Activated CD4-positive, alpha-beta T cell treated with anti-CD3 and anti-CD28 coated beads, Interleukin-2, amount 50 U/mL, for 24 hours (primary cell): ENCODE measurements at regions not wholly inside any gene's neighbourhood (a gene's known extent, or its start where the extent isn't known, plus 50 kb on each side); places are given as distances from the start of the nearest gene placed in this dataset.

Experiments
- DNase-seq, 2 donors: peaks; one replicate each; pipeline ENCODE4 v3.0.0-alpha.2; 2020; ENCODE audit warnings: low read depth in 1 of 2, low spot score in 1 of 2

- DNase-seq = no peak
Measured at GRCh38 chr4:58711039-58711438, 1600.9 kb upstream of the IGFBP7 start.

- no peak for DNase-seq
Measured at GRCh38 chr4:58688568-58688967, 1578.4 kb upstream of the IGFBP7 start.

GRCh38 chr4:58679886-58680285 lies 1569.7 kb upstream of the IGFBP7 start:
- no peak for DNase-seq

GRCh38 chr4:58679051-58679450 lies 1568.9 kb upstream of the IGFBP7 start:
- no peak for DNase-seq

- DNase-seq = no peak
Measured at GRCh38 chr4:58669783-58670182, 1559.6 kb upstream of the IGFBP7 start.

GRCh38 chr4:58665649-58666048 lies 1555.5 kb upstream of the IGFBP7 start:
- no peak for DNase-seq

- no peak for DNase-seq
Measured at GRCh38 chr4:58658701-58659100, 1548.5 kb upstream of the IGFBP7 start.

- DNase-seq = no peak
Measured at GRCh38 chr4:58653251-58653650, 1543.1 kb upstream of the IGFBP7 start.

- no peak for DNase-seq
Measured at GRCh38 chr4:58649226-58649625, 1539.0 kb upstream of the IGFBP7 start.

GRCh38 chr4:58646126-58646525 lies 1535.9 kb upstream of the IGFBP7 start:
- DNase-seq = no peak

- no peak for DNase-seq
Measured at GRCh38 chr4:58644549-58644948, 1534.4 kb upstream of the IGFBP7 start.

GRCh38 chr4:58636381-58636780 lies 1526.2 kb upstream of the IGFBP7 start:
- DNase-seq = no peak

GRCh38 chr4:58617226-58617625 lies 1507.0 kb upstream of the IGFBP7 start:
- DNase-seq = no peak

- no peak for DNase-seq
Measured at GRCh38 chr4:58611012-58611411, 1500.8 kb upstream of the IGFBP7 start.

- DNase-seq = no peak
Measured at GRCh38 chr4:58606303-58606702, 1496.1 kb upstream of the IGFBP7 start.

- DNase-seq = no peak
Measured at GRCh38 chr4:58603951-58604350, 1493.8 kb upstream of the IGFBP7 start.

- DNase-seq = no peak
Measured at GRCh38 chr4:58602731-58603359, 1492.7 kb upstream of the IGFBP7 start.

GRCh38 chr4:58602022-58602421 lies 1491.8 kb upstream of the IGFBP7 start:
- no peak for DNase-seq

GRCh38 chr4:58600290-58600689 lies 1490.1 kb upstream of the IGFBP7 start:
- DNase-seq = no peak

GRCh38 chr4:58590722-58591121 lies 1480.5 kb upstream of the IGFBP7 start:
- no peak for DNase-seq

- no peak for DNase-seq
Measured at GRCh38 chr4:58587856-58588255, 1477.7 kb upstream of the IGFBP7 start.

GRCh38 chr4:58566260-58566659 lies 1456.1 kb upstream of the IGFBP7 start:
- no peak for DNase-seq

GRCh38 chr4:58564695-58565475 lies 1454.7 kb upstream of the IGFBP7 start:
- no peak for DNase-seq
